Activated T-helper 2 cell treated with anti-CD3 and anti-CD28 coated beads, Interferon-gamma antibody, Interleukin-2, Interleukin-4, amounts not matched to agents 10 μg/mL and 5 μg/mL and 100 μg/mL, durations not matched to agents 14 hours and 24 hours and 36 hours (primary cell): ENCODE measurements at regions not wholly inside any gene's neighbourhood (a gene's known extent, or its start where the extent isn't known, plus 50 kb on each side); places are given as distances from the start of the nearest gene placed in this dataset.

Source experiments
- DNase-seq: peaks from one replicate; pipeline ENCODE4 v3.0.0; 2021; ENCODE audit warnings: low spot score
- H3K27ac Mint-ChIP-seq: one replicate; pipeline ENCODE4 v1.8.0; 2021; ENCODE audit warnings: mixed read lengths
- H3K27me3 Mint-ChIP-seq: one replicate; pipeline ENCODE4 v1.8.0; 2021; ENCODE audit warnings: low read depth, mixed read lengths
- H3K36me3 Mint-ChIP-seq: one replicate; pipeline ENCODE4 v1.8.0; 2021; ENCODE audit warnings: low read depth, mixed read lengths
- H3K4me1 Mint-ChIP-seq: one replicate; pipeline ENCODE4 v1.8.0; 2021; ENCODE audit warnings: low read depth, mixed read lengths
- H3K4me3 Mint-ChIP-seq: one replicate; pipeline ENCODE4 v1.8.0; 2021; ENCODE audit warnings: low read depth, mild to moderate bottlenecking, moderate library complexity, mixed read lengths
- H3K9me3 Mint-ChIP-seq: one replicate; pipeline ENCODE4 v1.8.0; 2021; ENCODE audit warnings: mixed read lengths
- intact Hi-C: fragments of 100-400 bp; cut with micrococcal nuclease; formaldehyde crosslinking; loops from one replicate; pipeline ENCODE4 v1.15.1; 2023

- H3K27me3 Mint-ChIP-seq, result no peaks in the 10 kb centered on the region
- no peak overlapping the region for H3K4me3 Mint-ChIP-seq
- no peak for DNase-seq
- H3K4me1 Mint-ChIP-seq, result no peaks in the 10 kb centered on the region
- no peaks in the 10 kb centered on the region for H3K36me3 Mint-ChIP-seq
- no peak overlapping the region for H3K27ac Mint-ChIP-seq
- peaks cover 13% of the 10 kb centered on the region for H3K9me3 Mint-ChIP-seq
- intact Hi-C loops, result no loop called here
Measured at GRCh38 chr12:91601054-91601453, 418.4 kb upstream of the DCN start.

- intact Hi-C loops, result no loop called here
- H3K4me1 Mint-ChIP-seq, result peaks cover 6% of the 10 kb centered on the region
- H3K27ac Mint-ChIP-seq, result no peak overlapping the region
Measured at GRCh38 chr12:91594715-91595114, 412.1 kb upstream of the DCN start.

GRCh38 chr12:91591639-91591987 is 409.0 kb upstream of the DCN start:
- Mint-ChIP-seq H3K27ac (no peak overlapping the region), H3K9me3 (no peaks in the 10 kb centered on the region), H3K4me3 (no peak overlapping the region), H3K27me3 (no peaks in the 10 kb centered on the region), H3K36me3 (no peaks in the 10 kb centered on the region), H3K4me1 (peaks cover 6% of the 10 kb centered on the region)
- DNase-seq, result no peak
- intact Hi-C loops, result no loop called here

More at GRCh38 chr12:91594715-91595114, 412.1 kb upstream of the DCN start:
- DNase-seq, result no peak
- Mint-ChIP-seq H3K36me3 (no peaks in the 10 kb centered on the region), H3K4me3 (no peak overlapping the region), H3K27me3 (no peaks in the 10 kb centered on the region), H3K9me3 (peaks cover 6% of the 10 kb centered on the region)

GRCh38 chr12:91590966-91591638 is 408.5 kb upstream of the DCN start:
- DNase-seq, result no peak
- H3K36me3 Mint-ChIP-seq, result no peaks in the 10 kb centered on the region
- no peaks in the 10 kb centered on the region for H3K9me3 Mint-ChIP-seq
- H3K4me1 Mint-ChIP-seq, result peaks cover 6% of the 10 kb centered on the region
- H3K4me3 Mint-ChIP-seq, result no peak overlapping the region
- no peak overlapping the region for H3K27ac Mint-ChIP-seq
- intact Hi-C loops, result no loop called here
- H3K27me3 Mint-ChIP-seq, result no peaks in the 10 kb centered on the region

- Mint-ChIP-seq H3K27me3 (no peaks in the 10 kb centered on the region), H3K4me3 (no peak overlapping the region), H3K4me1 (peaks cover 6% of the 10 kb centered on the region), H3K27ac (no peak overlapping the region), H3K36me3 (no peaks in the 10 kb centered on the region), H3K9me3 (no peaks in the 10 kb centered on the region)
- no peak for DNase-seq
- intact Hi-C loops, result no loop called here
Measured at GRCh38 chr12:91588874-91589454, 406.3 kb upstream of the DCN start.

DNA sequence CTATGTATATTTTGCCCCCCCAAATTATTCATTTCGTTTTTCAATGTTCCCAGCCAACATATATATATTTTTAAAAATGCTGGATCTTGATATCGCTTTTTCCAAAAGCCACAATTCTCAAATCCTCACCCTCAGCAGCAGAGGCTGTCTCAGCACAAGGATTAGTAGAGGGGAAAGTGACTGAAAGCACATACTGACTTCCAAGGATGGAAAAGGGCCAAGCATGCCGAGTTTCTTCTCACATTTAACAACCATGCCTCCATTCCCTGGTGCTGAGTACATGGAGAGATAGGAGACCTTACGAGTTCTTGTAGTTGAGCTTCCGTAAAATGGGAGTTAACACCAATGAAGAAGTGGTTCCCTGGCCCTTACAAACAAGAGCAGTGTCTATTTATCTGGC is 403.4 kb upstream of the DCN start:
- Mint-ChIP-seq H3K4me3 (no peak overlapping the region), H3K27ac (no peak overlapping the region), H3K36me3 (no peaks in the 10 kb centered on the region), H3K4me1 (no peaks in the 10 kb centered on the region), H3K9me3 (no peaks in the 10 kb centered on the region), H3K27me3 (no peaks in the 10 kb centered on the region)
- no peak for DNase-seq
- intact Hi-C loops, result no loop called here

GRCh38 chr12:91582811-91583210 is 400.2 kb upstream of the DCN start:
- intact Hi-C loops, result no loop called here
- no peak for DNase-seq
- Mint-ChIP-seq H3K9me3 (no peaks in the 10 kb centered on the region), H3K4me3 (no peak overlapping the region), H3K36me3 (no peaks in the 10 kb centered on the region), H3K4me1 (peaks cover 2% of the 10 kb centered on the region), H3K27ac (no peak overlapping the region), H3K27me3 (no peaks in the 10 kb centered on the region)

DNA sequence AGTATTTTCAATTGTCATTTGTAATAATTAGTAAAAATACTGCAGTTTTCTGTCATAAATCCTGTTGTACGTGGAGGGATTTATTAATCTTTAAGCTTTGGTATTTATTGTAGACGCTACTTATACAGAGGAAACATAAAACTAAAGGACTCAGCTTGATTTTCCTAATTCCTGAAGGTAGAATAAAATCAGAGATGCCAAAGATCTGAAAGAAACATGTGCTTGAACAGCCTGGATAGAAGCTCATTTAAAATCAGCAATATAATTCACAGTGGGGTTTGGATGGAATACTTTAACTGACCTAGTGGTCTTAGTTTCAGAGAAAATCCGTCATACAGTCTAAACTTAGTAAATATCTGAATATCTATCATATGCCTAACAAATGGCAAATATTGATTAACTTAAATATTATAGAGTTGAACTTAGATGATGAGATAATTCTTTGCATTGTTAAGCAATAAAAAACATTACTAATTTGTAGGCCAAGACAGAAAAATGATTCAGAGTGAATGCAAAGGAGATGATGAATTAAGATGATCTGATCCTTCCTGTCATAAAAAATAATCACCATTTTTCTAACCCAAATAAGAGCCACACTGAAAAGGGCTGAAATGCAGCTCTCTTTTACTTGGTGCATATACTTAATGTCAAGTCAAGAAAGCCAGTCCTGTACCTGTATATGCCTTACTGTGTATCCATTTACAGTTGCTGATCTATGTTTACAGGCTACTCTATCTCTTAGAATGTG is 397.1 kb upstream of the DCN start:
- intact Hi-C loops, result loop anchor here (5.0 to 10.0 kb wide), 3 partner anchors 563 to 1065 kb away; no protein-coding TSS in a partner anchor
- Mint-ChIP-seq H3K27me3 (peaks cover 1% of the 10 kb centered on the region), H3K9me3 (no peaks in the 10 kb centered on the region), H3K36me3 (no peaks in the 10 kb centered on the region), H3K4me1 (peaks cover 7% of the 10 kb centered on the region), H3K4me3 (no peak overlapping the region), H3K27ac (no peak overlapping the region)
- DNase-seq, result no peak

- intact Hi-C loops, result loop anchor here (5.0 to 10.0 kb wide), 3 partner anchors 564 to 1067 kb away; no protein-coding TSS in a partner anchor
- peaks cover 5% of the 10 kb centered on the region for H3K27me3 Mint-ChIP-seq
- DNase-seq, result no peak
- peak overlapping the region; percentile 38 for H3K4me3 Mint-ChIP-seq
- peaks cover 9% of the 10 kb centered on the region for H3K4me1 Mint-ChIP-seq
- no peaks in the 10 kb centered on the region for H3K9me3 Mint-ChIP-seq
- H3K36me3 Mint-ChIP-seq, result no peaks in the 10 kb centered on the region
- H3K27ac Mint-ChIP-seq, result no peak overlapping the region
Measured at GRCh38 chr12:91577586-91578539, 395.2 kb upstream of the DCN start.

GRCh38 chr12:91576432-91576831 is 393.8 kb upstream of the DCN start:
- DNase-seq, result no peak
- H3K27ac Mint-ChIP-seq, result no peak overlapping the region
- intact Hi-C loops, result loop anchor here (5.0 to 10.0 kb wide), 3 partner anchors 566 to 1068 kb away; no protein-coding TSS in a partner anchor

GRCh38 chr12:91575630-91576029 is 393.0 kb upstream of the DCN start:
- Mint-ChIP-seq H3K27ac (no peak overlapping the region), H3K4me3 (no peak overlapping the region), H3K27me3 (peaks cover 13% of the 10 kb centered on the region), H3K36me3 (no peaks in the 10 kb centered on the region), H3K4me1 (peaks cover 9% of the 10 kb centered on the region), H3K9me3 (no peaks in the 10 kb centered on the region)
- DNase-seq, result no peak
- intact Hi-C loops, result loop anchor here (5.0 to 10.0 kb wide), 3 partner anchors 567 to 1069 kb away; no protein-coding TSS in a partner anchor

More at GRCh38 chr12:91576432-91576831, 393.8 kb upstream of the DCN start:
- Mint-ChIP-seq H3K4me3 (no peak overlapping the region), H3K4me1 (peaks cover 9% of the 10 kb centered on the region), H3K27me3 (peaks cover 13% of the 10 kb centered on the region), H3K9me3 (no peaks in the 10 kb centered on the region), H3K36me3 (no peaks in the 10 kb centered on the region)

GRCh38 chr12:91574975-91575374 is 392.4 kb upstream of the DCN start:
- no peaks in the 10 kb centered on the region for H3K36me3 Mint-ChIP-seq
- H3K27me3 Mint-ChIP-seq, result peaks cover 13% of the 10 kb centered on the region
- intact Hi-C loops, result loop anchor here (5.0 to 10.0 kb wide), 3 partner anchors 567 to 1070 kb away; no protein-coding TSS in a partner anchor
- H3K4me1 Mint-ChIP-seq, result peaks cover 9% of the 10 kb centered on the region
- H3K9me3 Mint-ChIP-seq, result no peaks in the 10 kb centered on the region
- no peak for DNase-seq
- H3K27ac Mint-ChIP-seq, result no peak overlapping the region
- no peak overlapping the region for H3K4me3 Mint-ChIP-seq
